Testis (tissue), 2 donors: ENCODE measurements at regions not wholly inside any gene's neighbourhood (a gene's known extent, or its start where the extent isn't known, plus 50 kb on each side); places are given as distances from the start of the nearest gene placed in this dataset.

ENCODE experiments used
- DNase-seq: peaks from one replicate; pipeline ENCODE4 v3.0.0-alpha.2; 2019
- H3K27ac ChIP-seq, 2 donors: fragments of 200-600 bp; sonication (generic); one replicate each; pipeline ENCODE4 v1.5.1; 2019
- H3K27me3 ChIP-seq: fragments of 200-600 bp; sonication (generic); one replicate; pipeline ENCODE4 v1.5.1; 2019
- H3K36me3 ChIP-seq: fragments of 200-600 bp; sonication (generic); one replicate; pipeline ENCODE4 v1.5.1; 2017; ENCODE audit warnings: low read depth; ENCODE audit errors: missing control alignments
- H3K4me1 ChIP-seq: fragments of 200-600 bp; sonication (generic); one replicate; pipeline ENCODE4 v1.5.1; 2019
- H3K4me3 ChIP-seq, 2 donors: fragments of 200-600 bp; sonication (generic); one replicate each; pipeline ENCODE4 v1.5.1; 2017 to 2019
- H3K9me3 ChIP-seq: fragments of 200-600 bp; sonication (generic); one replicate; pipeline ENCODE4 v1.5.1; 2017
- CTCF ChIP-seq, 3 experiments: fragments of 450-650 bp in 2 of 3; fragments of 200-600 bp in 1 of 3; sonication (generic) in 1 of 3; IDR thresholded peaks; one replicate each; pipeline ENCODE4 v1.5.1; 2016 to 2019; ENCODE audit warnings: antibody characterized with exemption in 3 of 3, mild to moderate bottlenecking in 2 of 3, moderate library complexity in 1 of 3
- POLR2A ChIP-seq: fragments of 450-650 bp; IDR thresholded peaks from one replicate; pipeline ENCODE4 v1.6.1; 2017; ENCODE audit warnings: antibody characterized with exemption, mild to moderate bottlenecking, moderate library complexity
- WGBS, 2 donors: methylation state at CpG; one replicate each; pipeline ENCODE4 v1.1.5; 2018; 5-methylcytosine and 5-hydroxymethylcytosine counted together
- intact Hi-C: fragments of 100-400 bp; cut with DNase I; formaldehyde crosslinking; loops from one replicate; pipeline ENCODE4 v1.15.1; 2023; ENCODE audit warnings: low total_unique reads

GRCh38 chr15:96220657-96221056 lies 109.8 kb upstream of the NR2F2 start:
- intact Hi-C loops = no loop called here
- WGBS, 2 donors = 94 to 96% methylated on average over 3 of the region's 3 CpGs
- no peak overlapping the region for H3K27ac ChIP-seq
- H3K9me3 ChIP-seq = no peaks in the 10 kb centered on the region
- H3K4me3 ChIP-seq = no peak overlapping the region
- no peaks in the 10 kb centered on the region for H3K4me1 ChIP-seq
- no peak for DNase-seq
- no peak for TF ChIP-seq CTCF (IDR thresholded peaks at IDR 0.05)
- H3K36me3 ChIP-seq = no peaks in the 10 kb centered on the region
- no peaks in the 10 kb centered on the region for H3K27me3 ChIP-seq

DNA sequence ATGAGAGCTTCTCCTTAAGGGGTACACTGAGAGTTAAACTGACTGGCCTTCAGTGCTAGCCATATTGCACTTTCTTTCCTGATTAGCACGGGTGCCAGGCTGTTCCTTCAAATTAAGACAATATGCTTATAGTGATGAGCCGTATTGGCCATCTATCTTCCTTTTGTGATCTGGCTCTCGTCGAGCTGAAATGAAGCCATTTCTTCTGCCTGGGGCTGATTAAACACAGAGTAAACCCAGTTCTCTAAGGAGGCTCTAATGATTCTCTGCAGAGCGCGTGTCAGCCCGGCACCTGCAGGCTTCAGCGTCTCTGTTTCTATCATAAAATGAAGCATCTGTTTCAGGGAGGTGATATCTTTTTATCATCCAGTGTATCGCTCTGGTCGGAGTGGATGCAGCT lies 107.5 kb upstream of the NR2F2 start:
- Histone ChIP-seq H3K4me1 (no peaks in the 10 kb centered on the region), H3K4me3 (no peak overlapping the region), H3K27me3 (no peaks in the 10 kb centered on the region), H3K27ac (no peak overlapping the region), H3K9me3 (no peaks in the 10 kb centered on the region), H3K36me3 (no peaks in the 10 kb centered on the region)
- no peak for TF ChIP-seq POLR2A
- TF ChIP-seq CTCF (IDR thresholded peaks at IDR 0.05) = no peak
- no peak for DNase-seq
- WGBS, 2 donors = 57 to 60% methylated on average over 10 of the region's 10 CpGs
- intact Hi-C loops = no loop called here

GRCh38 chr15:96223939-96224338 lies 106.6 kb upstream of the NR2F2 start:
- no peak overlapping the region for H3K4me3 ChIP-seq
- intact Hi-C loops = no loop called here
- no peak for DNase-seq
- WGBS, 2 donors = 86 to 89% methylated on average over 2 of the region's 2 CpGs
- no peaks in the 10 kb centered on the region for H3K4me1 ChIP-seq
- no peaks in the 10 kb centered on the region for H3K27me3 ChIP-seq
- no peak overlapping the region for H3K27ac ChIP-seq
- H3K9me3 ChIP-seq = no peaks in the 10 kb centered on the region
- H3K36me3 ChIP-seq = no peaks in the 10 kb centered on the region
- TF ChIP-seq CTCF (IDR thresholded peaks at IDR 0.05) = no peak
- TF ChIP-seq POLR2A = no peak

- no peaks in the 10 kb centered on the region for H3K36me3 ChIP-seq
- no peak overlapping the region for H3K27ac ChIP-seq
- no peaks in the 10 kb centered on the region for H3K4me1 ChIP-seq
- H3K27me3 ChIP-seq = no peaks in the 10 kb centered on the region
- DNase-seq = no peak
- no peak for TF ChIP-seq POLR2A
- TF ChIP-seq CTCF (IDR thresholded peaks at IDR 0.05) = no peak
- WGBS, 2 donors = 60 to 63% methylated on average over 5 of the region's 5 CpGs
- H3K9me3 ChIP-seq = no peaks in the 10 kb centered on the region
- no peak overlapping the region for H3K4me3 ChIP-seq
- intact Hi-C loops = no loop called here
Measured at GRCh38 chr15:96225642-96226259, 104.7 kb upstream of the NR2F2 start.

GRCh38 chr15:96230526-96231181 lies 99.8 kb upstream of the NR2F2 start:
- Histone ChIP-seq H3K9me3 (no peaks in the 10 kb centered on the region), H3K36me3 (no peaks in the 10 kb centered on the region), H3K27ac (no peak overlapping the region), H3K4me3 (no peak overlapping the region), H3K27me3 (no peaks in the 10 kb centered on the region), H3K4me1 (no peaks in the 10 kb centered on the region)
- TF ChIP-seq POLR2A (no peak), CTCF (IDR thresholded peaks at IDR 0.05) (no peak)
- DNase-seq = no peak
- WGBS, 2 donors = 87% methylated on average over 3 of the region's 3 CpGs
- intact Hi-C loops = no loop called here
